Mucosa of descending colon (tissue), 3 donors: ENCODE measurements at regions not wholly inside any gene's neighbourhood (a gene's known extent, or its start where the extent isn't known, plus 50 kb on each side); places are given as distances from the start of the nearest gene placed in this dataset.
"Not testable (repeated sequence)": the region's sequence is repeated elsewhere in the genome, so short reads cannot be mapped to it uniquely, and the experiment has no call there.

ENCODE experiments used
- ATAC-seq: fragments of 200-7000 bp; cut with Tn5 transposase; one replicate; pipeline ENCODE4 v1.9.1; 2020; ENCODE audit warnings: mild to moderate bottlenecking, moderate library complexity
- DNase-seq, 3 donors: peaks; one replicate each; pipeline ENCODE4 v3.0.0-alpha.2; 2020
- H3K36me3 ChIP-seq: fragments of 200-600 bp; one replicate; pipeline ENCODE4 v1.8.0; 2021; ENCODE audit warnings: low read depth, mild to moderate bottlenecking
- H3K4me1 ChIP-seq: fragments of 200-600 bp; one replicate; pipeline ENCODE4 v1.8.0; 2021; ENCODE audit warnings: low read depth, mild to moderate bottlenecking
- H3K4me3 ChIP-seq: fragments of 200-600 bp; one replicate; pipeline ENCODE4 v1.8.0; 2021; ENCODE audit warnings: mild to moderate bottlenecking
- H3K9me3 ChIP-seq: fragments of 200-600 bp; one replicate; pipeline ENCODE4 v1.8.0; 2021; ENCODE audit warnings: mild to moderate bottlenecking
- intact Hi-C, 2 donors: fragments of 100-400 bp; cut with DNase I in 1 of 2; cut with micrococcal nuclease in 1 of 2; formaldehyde crosslinking; loops; one replicate each; pipeline versions ENCODE4 v1.11.0 to v1.11.1; 2022; cut with DNase I, micrococcal nuclease
- TF ChIP-seq, protein P1 (sequence below): fragments of 200-600 bp; IDR thresholded peaks from one replicate; pipeline ENCODE4 v1.8.0; 2022; ENCODE audit warnings: antibody characterized with exemption, mild to moderate bottlenecking
- donor health status: DM: no; HTN: no; CAD: no; lungs with moderate emphysema.
- donor health status: DM: no; HTN: no; CAD: no.
- donor health status: DM: no; HTN: yes; CAD: no.

DNA sequence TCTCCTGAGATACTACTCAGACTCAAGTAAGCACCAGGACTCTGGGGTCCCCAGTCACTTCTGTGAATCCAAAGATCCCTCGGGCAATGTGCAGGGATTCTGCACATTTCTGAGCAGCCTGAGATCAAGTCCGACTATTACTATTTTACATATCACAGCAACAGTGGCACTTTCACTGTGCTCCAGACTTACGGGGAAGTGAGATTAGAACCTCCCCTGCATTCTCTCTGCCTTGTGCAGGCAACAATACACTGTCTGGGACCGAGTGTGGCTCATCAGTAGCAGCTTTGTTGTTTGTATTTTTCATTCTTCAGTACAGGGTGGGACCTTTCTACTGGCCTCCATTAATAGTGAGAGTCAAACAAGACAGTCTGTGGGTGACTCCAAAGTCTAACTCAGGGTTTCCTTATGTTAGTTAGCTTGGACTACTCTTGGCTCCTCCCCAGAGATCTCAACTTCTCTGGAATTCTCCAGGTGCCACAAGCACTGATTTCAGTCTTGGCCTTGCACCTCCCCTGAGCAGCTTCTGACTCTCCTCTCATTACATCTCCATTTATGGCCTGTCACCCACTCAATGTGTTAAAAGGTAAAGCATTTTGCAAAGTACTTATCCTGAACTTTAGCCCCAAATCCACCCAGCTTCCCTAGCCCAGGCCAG, 76.2 kb upstream of the TOP3B start:
- TF ChIP-seq, protein P1, sequence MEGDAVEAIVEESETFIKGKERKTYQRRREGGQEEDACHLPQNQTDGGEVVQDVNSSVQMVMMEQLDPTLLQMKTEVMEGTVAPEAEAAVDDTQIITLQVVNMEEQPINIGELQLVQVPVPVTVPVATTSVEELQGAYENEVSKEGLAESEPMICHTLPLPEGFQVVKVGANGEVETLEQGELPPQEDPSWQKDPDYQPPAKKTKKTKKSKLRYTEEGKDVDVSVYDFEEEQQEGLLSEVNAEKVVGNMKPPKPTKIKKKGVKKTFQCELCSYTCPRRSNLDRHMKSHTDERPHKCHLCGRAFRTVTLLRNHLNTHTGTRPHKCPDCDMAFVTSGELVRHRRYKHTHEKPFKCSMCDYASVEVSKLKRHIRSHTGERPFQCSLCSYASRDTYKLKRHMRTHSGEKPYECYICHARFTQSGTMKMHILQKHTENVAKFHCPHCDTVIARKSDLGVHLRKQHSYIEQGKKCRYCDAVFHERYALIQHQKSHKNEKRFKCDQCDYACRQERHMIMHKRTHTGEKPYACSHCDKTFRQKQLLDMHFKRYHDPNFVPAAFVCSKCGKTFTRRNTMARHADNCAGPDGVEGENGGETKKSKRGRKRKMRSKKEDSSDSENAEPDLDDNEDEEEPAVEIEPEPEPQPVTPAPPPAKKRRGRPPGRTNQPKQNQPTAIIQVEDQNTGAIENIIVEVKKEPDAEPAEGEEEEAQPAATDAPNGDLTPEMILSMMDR: no peak
- H3K36me3 ChIP-seq: no peaks in the 10 kb centered on the region
- no peak overlapping the region for H3K4me3 ChIP-seq
- no peak for DNase-seq
- no peaks in the 10 kb centered on the region for H3K4me1 ChIP-seq
- ATAC-seq: peak; percentile 27
- intact Hi-C loops: no loop called here
- no peaks in the 10 kb centered on the region for H3K9me3 ChIP-seq

DNA sequence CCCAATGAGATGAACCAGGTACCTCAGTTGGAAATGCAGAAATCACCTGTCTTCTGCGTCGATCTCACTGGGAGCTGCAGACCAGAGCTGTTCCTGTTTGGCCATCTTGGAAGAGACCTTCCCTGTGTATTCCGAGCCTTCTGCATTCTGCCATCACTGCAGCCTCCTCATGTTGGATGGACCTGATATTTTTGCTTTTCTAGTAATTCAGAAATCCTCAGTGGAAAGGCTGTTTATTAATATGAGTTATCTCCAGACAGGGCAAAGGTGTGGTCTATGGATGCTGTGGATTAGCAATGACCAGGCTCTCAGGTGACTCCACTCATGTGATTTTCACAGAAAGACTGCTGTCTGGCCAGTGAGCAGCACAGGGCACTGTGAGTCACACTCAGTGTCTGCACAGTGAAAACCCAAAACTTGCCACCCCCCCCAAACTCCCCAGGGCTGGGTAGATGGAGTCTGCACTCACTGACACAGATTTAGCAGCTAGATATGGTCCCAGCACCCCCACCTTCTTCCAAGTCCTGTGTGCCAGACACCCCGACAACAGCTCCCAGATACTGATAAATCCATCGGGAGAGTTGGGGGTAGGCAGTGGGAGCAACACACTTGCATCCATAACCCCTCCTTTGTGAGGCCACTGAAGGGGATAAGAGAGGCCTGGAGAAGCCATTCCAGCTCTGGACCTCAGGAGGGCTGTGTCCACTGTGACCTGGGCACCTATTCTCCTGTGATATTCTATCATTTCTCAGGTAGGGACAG, 75.2 kb upstream of the TOP3B start:
- TF ChIP-seq, protein P1: no peak
- Histone ChIP-seq H3K9me3 (no peaks in the 10 kb centered on the region), H3K4me1 (no peaks in the 10 kb centered on the region), H3K36me3 (no peaks in the 10 kb centered on the region), H3K4me3 (no peak overlapping the region)
- intact Hi-C loops: no loop called here
- ATAC-seq (no peak), DNase-seq (no peak)

DNA sequence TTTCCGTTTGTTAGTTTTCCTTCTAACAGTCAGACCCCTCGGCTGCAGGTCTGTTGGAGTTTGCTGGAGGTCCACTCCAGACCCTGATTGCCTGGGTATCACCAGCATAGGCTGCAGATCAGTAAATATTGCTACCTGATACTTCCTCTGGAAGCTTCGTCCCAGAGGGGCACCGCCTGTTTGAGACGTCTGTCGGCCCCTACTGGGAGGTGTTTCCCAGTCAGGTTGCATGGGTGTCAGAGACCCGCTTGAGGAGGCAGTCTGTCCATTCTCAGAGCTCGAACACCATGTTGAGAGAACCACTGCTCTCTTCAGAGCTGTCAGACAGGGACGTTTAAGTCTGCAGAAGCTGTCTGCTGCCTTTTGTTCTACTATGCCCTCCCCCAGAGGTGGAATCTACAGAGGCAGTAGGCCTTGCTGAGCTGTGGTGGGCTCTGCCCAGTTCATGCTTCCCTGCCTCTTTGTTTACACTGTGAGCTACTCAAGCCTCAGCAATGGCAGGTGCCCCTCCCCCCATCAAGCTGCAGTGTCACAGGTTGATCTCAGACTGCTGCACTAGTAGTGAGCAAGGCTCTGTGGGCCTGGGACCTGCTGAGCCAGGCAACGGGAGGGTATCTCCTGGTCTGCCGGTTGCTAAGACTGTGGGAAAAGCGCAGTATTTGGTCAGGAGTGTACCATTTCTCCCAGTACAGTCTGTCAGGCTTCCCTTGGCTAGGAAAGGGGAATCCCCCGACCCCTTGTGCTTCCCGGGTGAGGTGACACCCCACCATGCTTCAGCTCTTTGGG, 74.4 kb upstream of the TOP3B start:
- DNase-seq, H3K4me1 ChIP-seq, intact Hi-C loops, H3K9me3 ChIP-seq, ATAC-seq, H3K4me3 ChIP-seq, H3K36me3 ChIP-seq: not testable (repeated sequence)

DNA sequence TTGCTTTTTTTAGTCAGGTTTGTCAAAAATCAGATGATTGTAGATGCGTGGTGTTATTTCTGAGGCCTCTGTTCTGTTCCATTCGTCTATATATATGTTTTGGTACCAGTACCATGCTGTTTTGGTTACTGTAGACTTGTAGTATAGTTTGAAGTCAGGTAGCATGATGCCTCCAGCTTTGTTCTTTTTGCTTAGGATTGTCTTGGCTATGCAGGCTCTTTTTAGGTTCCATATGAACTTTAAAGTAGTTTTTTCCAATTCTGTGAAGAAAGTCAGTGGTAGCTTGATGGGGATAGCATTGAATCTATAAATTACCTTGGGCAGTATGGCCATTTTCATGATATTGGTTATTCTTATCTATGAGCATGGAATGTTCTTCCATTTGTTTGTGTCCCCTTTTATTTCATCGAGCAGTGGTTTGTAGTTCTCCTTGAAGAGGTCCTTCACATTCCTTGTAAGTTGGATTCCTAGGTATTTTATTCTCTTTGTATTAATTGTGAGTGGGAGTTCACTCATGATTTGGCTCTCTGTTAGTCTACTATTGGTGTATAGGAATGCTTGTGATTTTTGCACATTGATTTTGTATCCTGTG, 70.1 kb upstream of the TOP3B start:
- intact Hi-C loops, H3K9me3 ChIP-seq, ATAC-seq, H3K4me3 ChIP-seq, H3K36me3 ChIP-seq, H3K4me1 ChIP-seq, DNase-seq: not testable (repeated sequence)

DNA sequence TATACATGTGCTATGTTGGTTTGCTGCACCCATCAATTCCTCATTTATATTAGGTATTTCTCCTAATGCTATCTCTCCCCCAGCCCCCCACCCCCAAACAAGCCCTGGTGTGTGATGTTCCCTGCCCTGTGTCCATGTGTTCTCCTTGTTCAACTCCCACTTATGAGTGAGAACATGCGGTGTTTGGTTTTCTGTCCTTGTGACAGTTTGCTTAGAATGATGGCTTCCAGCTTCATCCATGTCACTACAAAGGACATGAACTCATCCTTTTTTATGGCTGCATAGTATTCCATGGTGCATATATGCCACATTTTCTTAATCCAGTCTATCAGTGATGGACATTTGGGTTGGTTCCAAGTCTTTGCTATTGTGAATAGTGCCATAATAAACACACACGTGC, 68.4 kb upstream of the TOP3B start:
- H3K9me3 ChIP-seq, H3K4me1 ChIP-seq, H3K4me3 ChIP-seq, H3K36me3 ChIP-seq, ATAC-seq, DNase-seq, intact Hi-C loops: not testable (repeated sequence)

DNA sequence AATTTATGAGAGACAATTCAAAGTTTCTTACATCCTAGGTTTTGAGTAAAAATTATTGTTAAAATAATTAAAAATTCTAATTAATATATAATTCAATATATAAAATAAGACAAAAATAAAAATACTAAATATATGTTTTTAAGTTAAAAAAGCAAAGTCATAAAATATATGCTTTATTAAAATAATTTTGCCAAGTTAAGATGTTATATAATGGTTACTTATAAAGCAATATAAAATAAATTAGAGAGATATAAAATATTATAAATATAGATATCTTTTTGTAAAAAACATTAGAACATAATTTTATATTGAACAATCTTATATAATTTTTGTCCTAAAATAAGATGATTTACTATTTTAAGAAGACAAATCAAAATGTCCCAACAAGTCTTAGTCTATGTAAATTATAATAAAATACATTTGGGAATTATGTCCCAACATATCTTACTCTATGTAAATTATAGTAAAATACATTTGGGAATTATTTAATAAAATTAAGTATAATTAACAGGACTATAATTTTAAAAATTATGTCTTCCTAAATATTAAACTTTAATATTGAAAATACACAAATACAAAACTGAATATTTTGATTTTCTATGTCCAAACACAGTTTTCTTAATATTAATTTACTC, 67.7 kb upstream of the TOP3B start:
- DNase-seq (no peak), ATAC-seq (no peak)
- no peak overlapping the region for H3K4me3 ChIP-seq
- TF ChIP-seq, protein P1: no peak
- intact Hi-C loops: no loop called here
- no peaks in the 10 kb centered on the region for H3K36me3 ChIP-seq
- H3K9me3 ChIP-seq: no peaks in the 10 kb centered on the region
- no peaks in the 10 kb centered on the region for H3K4me1 ChIP-seq
